ENCODE measurements at regions not wholly inside any gene's neighbourhood (a gene's known extent, or its start where the extent isn't known, plus 50 kb on each side); places are given as distances from the start of the nearest gene placed in this dataset.

DNA sequence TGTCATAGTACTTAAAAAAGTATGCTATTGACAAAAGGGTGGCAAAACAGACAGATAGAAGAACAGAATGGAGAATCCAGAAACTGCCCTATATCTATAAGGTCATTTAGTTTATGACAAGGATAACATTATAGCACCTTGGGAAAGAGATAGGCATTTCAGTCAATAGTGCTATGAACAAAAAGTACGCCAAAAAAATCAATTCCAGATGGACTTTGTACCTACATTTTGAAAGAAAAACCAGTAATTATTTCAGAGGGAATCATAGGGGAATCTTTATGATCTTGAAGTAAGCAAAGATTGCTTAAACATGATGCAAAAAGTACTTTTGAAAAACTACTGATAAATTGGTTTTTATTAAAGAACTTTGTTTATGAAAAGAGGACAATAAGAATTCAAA is 59.9 kb upstream of the SETBP1 start:
- Histone ChIP-seq H3K27ac (ENCODE audit: insufficient read depth, low read length) (no peak overlapping the region), H3K4me3 (replicated peaks in 1 of 4; ENCODE audit: control extremely low read depth in 1 of 4, insufficient read depth in 1 of 4, low read depth in 3 of 4, low read length in 4 of 4) (no peak overlapping the region), H3K79me2 (ENCODE audit: control insufficient read depth, insufficient read depth, low read length) (no peaks in the 10 kb centered on the region), H3K36me3 (ENCODE audit: control insufficient read depth, insufficient read depth, low read length) (no peaks in the 10 kb centered on the region), H3K9ac (ENCODE audit: insufficient read depth, low read length) (no peak overlapping the region), H3K4me2 (ENCODE audit: extremely low read depth, insufficient read depth, low read length) (no peak overlapping the region), H4K20me1 (ENCODE audit: control insufficient read depth, extremely low read depth, insufficient read depth, low read length) (no peaks in the 10 kb centered on the region), H3K27me3 (ENCODE audit: control insufficient read depth, insufficient read depth, low read length) (no peaks in the 10 kb centered on the region), H3K4me1 (ENCODE audit: control insufficient read depth, extremely low read depth, insufficient read depth, low read length) (no peaks in the 10 kb centered on the region), H2AFZ (ENCODE audit: low read length) (no peak overlapping the region), H3K9me3 (ENCODE audit: control insufficient read depth, insufficient read depth, low read depth, low read length) (no peaks in the 10 kb centered on the region)
- TF ChIP-seq, protein P1, sequence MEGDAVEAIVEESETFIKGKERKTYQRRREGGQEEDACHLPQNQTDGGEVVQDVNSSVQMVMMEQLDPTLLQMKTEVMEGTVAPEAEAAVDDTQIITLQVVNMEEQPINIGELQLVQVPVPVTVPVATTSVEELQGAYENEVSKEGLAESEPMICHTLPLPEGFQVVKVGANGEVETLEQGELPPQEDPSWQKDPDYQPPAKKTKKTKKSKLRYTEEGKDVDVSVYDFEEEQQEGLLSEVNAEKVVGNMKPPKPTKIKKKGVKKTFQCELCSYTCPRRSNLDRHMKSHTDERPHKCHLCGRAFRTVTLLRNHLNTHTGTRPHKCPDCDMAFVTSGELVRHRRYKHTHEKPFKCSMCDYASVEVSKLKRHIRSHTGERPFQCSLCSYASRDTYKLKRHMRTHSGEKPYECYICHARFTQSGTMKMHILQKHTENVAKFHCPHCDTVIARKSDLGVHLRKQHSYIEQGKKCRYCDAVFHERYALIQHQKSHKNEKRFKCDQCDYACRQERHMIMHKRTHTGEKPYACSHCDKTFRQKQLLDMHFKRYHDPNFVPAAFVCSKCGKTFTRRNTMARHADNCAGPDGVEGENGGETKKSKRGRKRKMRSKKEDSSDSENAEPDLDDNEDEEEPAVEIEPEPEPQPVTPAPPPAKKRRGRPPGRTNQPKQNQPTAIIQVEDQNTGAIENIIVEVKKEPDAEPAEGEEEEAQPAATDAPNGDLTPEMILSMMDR (conservative IDR thresholded peaks at IDR 0.05 in 1 of 2, IDR thresholded peaks at IDR 0.05 in 1 of 2; ENCODE audit: low read depth in 1 of 2, low read length in 2 of 2), result no peak
- TF ChIP-seq EZH2 (IDR thresholded peaks at IDR 0.05; ENCODE audit: low read length, missing control alignments), result no peak
- no peak for DNase-seq (ENCODE audit: low read depth in 2 of 2)

DNA sequence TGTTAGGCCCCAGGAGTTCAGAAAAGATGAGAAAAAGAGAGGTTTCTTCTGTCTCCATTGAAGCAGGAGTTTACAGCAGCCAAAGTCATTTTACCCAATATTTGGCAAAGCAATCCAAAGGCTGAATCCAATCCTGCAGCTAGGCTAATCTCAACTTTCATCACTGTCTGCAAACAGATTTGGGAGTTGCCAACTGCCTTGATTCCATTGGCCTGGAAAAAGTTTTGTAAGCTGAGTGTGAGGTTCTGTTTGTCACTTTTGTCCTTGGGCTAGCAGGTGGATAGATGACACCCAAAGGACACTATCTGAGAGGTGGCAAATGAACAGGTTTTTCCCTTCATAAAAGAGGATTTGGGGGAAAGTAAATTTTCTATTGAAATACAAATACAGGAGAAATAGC is 56.6 kb upstream of the SETBP1 start:
- no peaks in the 10 kb centered on the region for H4K20me1 ChIP-seq (ENCODE audit: control insufficient read depth, extremely low read depth, insufficient read depth, low read length)
- no peaks in the 10 kb centered on the region for H3K36me3 ChIP-seq (ENCODE audit: control insufficient read depth, insufficient read depth, low read length)
- no peak overlapping the region for H3K9ac ChIP-seq (ENCODE audit: insufficient read depth, low read length)
- H3K4me2 ChIP-seq (ENCODE audit: extremely low read depth, insufficient read depth, low read length), result no peak overlapping the region
- DNase-seq (ENCODE audit: low read depth in 2 of 2), result no peak
- H3K4me1 ChIP-seq (ENCODE audit: control insufficient read depth, extremely low read depth, insufficient read depth, low read length), result no peaks in the 10 kb centered on the region
- TF ChIP-seq, protein P1 (conservative IDR thresholded peaks at IDR 0.05 in 1 of 2, IDR thresholded peaks at IDR 0.05 in 1 of 2; ENCODE audit: low read depth in 1 of 2, low read length in 2 of 2), result no peak
- no peak for TF ChIP-seq EZH2 (IDR thresholded peaks at IDR 0.05; ENCODE audit: low read length, missing control alignments)
- H3K27me3 ChIP-seq (ENCODE audit: control insufficient read depth, insufficient read depth, low read length), result no peaks in the 10 kb centered on the region
- H3K4me3 ChIP-seq (replicated peaks in 1 of 4; ENCODE audit: control extremely low read depth in 1 of 4, insufficient read depth in 1 of 4, low read depth in 3 of 4, low read length in 4 of 4), result no peak overlapping the region
- no peak overlapping the region for H2AFZ ChIP-seq (ENCODE audit: low read length)
- H3K27ac ChIP-seq (ENCODE audit: insufficient read depth, low read length), result no peak overlapping the region
- H3K9me3 ChIP-seq (ENCODE audit: control insufficient read depth, insufficient read depth, low read depth, low read length), result no peaks in the 10 kb centered on the region
- H3K79me2 ChIP-seq (ENCODE audit: control insufficient read depth, insufficient read depth, low read length), result no peaks in the 10 kb centered on the region

DNA sequence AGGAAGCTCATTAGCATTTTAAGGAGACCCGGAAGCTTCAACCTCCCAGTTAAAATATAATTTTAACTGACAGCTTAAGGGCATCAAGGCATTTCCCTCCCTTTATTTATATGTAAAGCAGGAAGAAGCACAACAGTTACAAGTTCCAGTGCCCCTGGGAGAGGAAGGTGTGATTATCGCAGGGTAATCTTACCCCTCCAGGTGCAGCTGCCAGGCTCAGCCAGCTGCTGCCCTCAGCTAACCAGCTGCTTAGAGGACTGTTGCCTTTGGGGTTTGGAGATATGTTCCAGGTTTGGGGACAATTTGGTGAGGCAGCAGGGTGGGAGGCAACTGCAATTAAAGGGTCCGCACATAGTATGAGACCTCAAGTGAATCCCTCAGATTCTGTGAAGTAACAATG is 55.3 kb upstream of the SETBP1 start:
- TF ChIP-seq, protein P1 (conservative IDR thresholded peaks at IDR 0.05 in 1 of 2, IDR thresholded peaks at IDR 0.05 in 1 of 2; ENCODE audit: low read depth in 1 of 2, low read length in 2 of 2), result no peak
- no peak for TF ChIP-seq EZH2 (IDR thresholded peaks at IDR 0.05; ENCODE audit: low read length, missing control alignments)
- no peak for DNase-seq (ENCODE audit: low read depth in 2 of 2)
- H3K4me3 ChIP-seq (replicated peaks in 1 of 4; ENCODE audit: control extremely low read depth in 1 of 4, insufficient read depth in 1 of 4, low read depth in 3 of 4, low read length in 4 of 4), result no peak overlapping the region

More for the DNA sequence above, 55.3 kb upstream of the SETBP1 start:
- Histone ChIP-seq H2AFZ (ENCODE audit: low read length) (no peak overlapping the region), H3K9ac (ENCODE audit: insufficient read depth, low read length) (no peak overlapping the region), H3K27me3 (ENCODE audit: control insufficient read depth, insufficient read depth, low read length) (no peaks in the 10 kb centered on the region), H3K4me1 (ENCODE audit: control insufficient read depth, extremely low read depth, insufficient read depth, low read length) (no peaks in the 10 kb centered on the region), H3K36me3 (ENCODE audit: control insufficient read depth, insufficient read depth, low read length) (no peaks in the 10 kb centered on the region), H3K9me3 (ENCODE audit: control insufficient read depth, insufficient read depth, low read depth, low read length) (no peaks in the 10 kb centered on the region), H3K27ac (ENCODE audit: insufficient read depth, low read length) (no peak overlapping the region), H3K4me2 (ENCODE audit: extremely low read depth, insufficient read depth, low read length) (no peak overlapping the region), H3K79me2 (ENCODE audit: control insufficient read depth, insufficient read depth, low read length) (no peaks in the 10 kb centered on the region), H4K20me1 (ENCODE audit: control insufficient read depth, extremely low read depth, insufficient read depth, low read length) (no peaks in the 10 kb centered on the region)
